Cardiac muscle cell (in vitro differentiated cells and primary cell): ENCODE measurements at regions not wholly inside any gene's neighbourhood (a gene's known extent, or its start where the extent isn't known, plus 50 kb on each side); places are given as distances from the start of the nearest gene placed in this dataset.

Source experiments
- DNase-seq, 2 donors: peaks; one replicate each; pipeline versions ENCODE4 v3.0.0 to v3.0.0-alpha.2; 2010 to 2017; ENCODE audit warnings: low read depth in 1 of 2, low spot score in 1 of 2
- H3K27ac ChIP-seq: fragments of 200-600 bp; sonication (generic); 2 replicates; pipeline ENCODE4 v1.5.1; 2016
- H3K27me3 ChIP-seq: fragments of 200-600 bp; sonication (generic); 2 replicates; pipeline ENCODE4 v1.6.0; 2016; ENCODE audit warnings: control low read depth
- H3K36me3 ChIP-seq: fragments of 200-600 bp; sonication (generic); 2 replicates; pipeline ENCODE4 v1.5.1; 2016; ENCODE audit warnings: control low read depth
- H3K4me1 ChIP-seq: fragments of 200-600 bp; sonication (generic); 2 replicates; pipeline ENCODE4 v1.8.1; 2017; ENCODE audit warnings: low read depth, mild to moderate bottlenecking, mixed run types
- H3K4me3 ChIP-seq: fragments of 200-600 bp; sonication (generic); 2 replicates; pipeline ENCODE4 v1.5.1; 2016; ENCODE audit warnings: mild to moderate bottlenecking
- H3K9me3 ChIP-seq: fragments of 200-600 bp; sonication (generic); 2 replicates; pipeline ENCODE4 v1.5.1; 2017; ENCODE audit warnings: low read depth, mild to moderate bottlenecking, control low read depth
- TF ChIP-seq, protein P1 (sequence below): IDR thresholded peaks from 2 replicates; pipeline ENCODE4 v1.5.1; 2012; ENCODE audit warnings: low read depth, mild to moderate bottlenecking, low read length

DNA sequence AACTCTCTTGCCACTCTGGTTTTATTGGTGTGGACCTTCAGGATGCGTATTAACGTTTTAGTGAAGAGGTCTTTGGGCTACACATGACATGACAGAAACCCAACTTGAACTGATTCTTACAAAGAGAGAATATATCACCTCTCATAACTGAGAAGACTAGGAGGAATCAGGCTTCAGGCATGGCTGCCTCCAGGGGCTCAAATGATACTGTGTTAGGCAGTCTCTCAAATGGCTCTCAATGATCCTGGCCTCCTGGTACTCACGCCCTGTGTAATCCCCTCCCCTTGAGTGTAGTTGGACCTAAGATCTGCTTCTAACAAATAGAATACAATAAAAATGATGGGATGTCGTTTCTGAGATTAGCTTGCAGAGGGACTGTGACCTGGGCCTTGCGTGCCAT is 58.5 kb upstream of the SYPL1 start:
- Histone ChIP-seq H3K4me3 (no peak overlapping the region), H3K27ac (no peak overlapping the region), H3K9me3 (no peaks in the 10 kb centered on the region), H3K4me1 (no peaks in the 10 kb centered on the region), H3K36me3 (no peaks in the 10 kb centered on the region), H3K27me3 (no peaks in the 10 kb centered on the region)
- TF ChIP-seq, protein P1, sequence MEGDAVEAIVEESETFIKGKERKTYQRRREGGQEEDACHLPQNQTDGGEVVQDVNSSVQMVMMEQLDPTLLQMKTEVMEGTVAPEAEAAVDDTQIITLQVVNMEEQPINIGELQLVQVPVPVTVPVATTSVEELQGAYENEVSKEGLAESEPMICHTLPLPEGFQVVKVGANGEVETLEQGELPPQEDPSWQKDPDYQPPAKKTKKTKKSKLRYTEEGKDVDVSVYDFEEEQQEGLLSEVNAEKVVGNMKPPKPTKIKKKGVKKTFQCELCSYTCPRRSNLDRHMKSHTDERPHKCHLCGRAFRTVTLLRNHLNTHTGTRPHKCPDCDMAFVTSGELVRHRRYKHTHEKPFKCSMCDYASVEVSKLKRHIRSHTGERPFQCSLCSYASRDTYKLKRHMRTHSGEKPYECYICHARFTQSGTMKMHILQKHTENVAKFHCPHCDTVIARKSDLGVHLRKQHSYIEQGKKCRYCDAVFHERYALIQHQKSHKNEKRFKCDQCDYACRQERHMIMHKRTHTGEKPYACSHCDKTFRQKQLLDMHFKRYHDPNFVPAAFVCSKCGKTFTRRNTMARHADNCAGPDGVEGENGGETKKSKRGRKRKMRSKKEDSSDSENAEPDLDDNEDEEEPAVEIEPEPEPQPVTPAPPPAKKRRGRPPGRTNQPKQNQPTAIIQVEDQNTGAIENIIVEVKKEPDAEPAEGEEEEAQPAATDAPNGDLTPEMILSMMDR: no peak
- DNase-seq: no peak

DNA sequence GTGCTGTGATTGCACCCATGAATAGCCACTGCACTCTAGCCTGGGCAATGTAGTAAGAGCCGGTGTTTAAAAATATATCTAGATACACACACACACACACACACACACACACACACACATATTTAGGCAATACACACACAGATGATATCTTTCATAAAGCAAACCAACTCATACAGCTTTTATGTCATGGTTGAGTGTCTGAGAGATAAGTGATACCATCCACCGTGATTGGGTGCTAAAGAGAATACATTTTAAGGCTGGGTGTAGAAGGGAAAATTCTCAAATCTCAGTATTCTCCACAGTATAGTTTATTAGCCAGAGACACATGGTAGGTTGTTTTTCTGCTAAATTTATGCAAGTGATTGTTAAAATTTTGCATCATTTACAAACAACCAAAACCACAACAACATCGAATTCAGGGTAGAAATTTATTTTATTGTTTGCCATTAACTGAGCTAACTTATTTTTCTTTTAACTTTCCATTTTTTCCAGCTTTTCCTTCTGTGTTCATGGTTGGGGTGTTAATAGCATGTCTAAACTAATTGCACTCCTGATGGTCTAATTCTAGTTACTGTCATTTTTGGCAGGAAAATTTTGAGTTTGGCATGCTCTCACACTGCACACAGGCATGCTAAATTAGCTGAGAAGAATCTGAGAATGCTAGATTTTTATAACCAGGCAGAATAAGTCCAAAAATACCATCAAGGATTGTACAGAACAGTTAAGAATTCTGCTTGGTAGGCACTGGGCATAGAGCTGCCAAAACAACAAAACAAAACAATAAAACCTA is 57.9 kb upstream of the SYPL1 start:
- no peak for DNase-seq
- H3K27ac ChIP-seq: no peak overlapping the region
- no peak overlapping the region for H3K4me3 ChIP-seq
- no peaks in the 10 kb centered on the region for H3K36me3 ChIP-seq
- H3K4me1 ChIP-seq: no peaks in the 10 kb centered on the region
- TF ChIP-seq, protein P1: no peak
- H3K27me3 ChIP-seq: no peaks in the 10 kb centered on the region
- H3K9me3 ChIP-seq: no peaks in the 10 kb centered on the region

DNA sequence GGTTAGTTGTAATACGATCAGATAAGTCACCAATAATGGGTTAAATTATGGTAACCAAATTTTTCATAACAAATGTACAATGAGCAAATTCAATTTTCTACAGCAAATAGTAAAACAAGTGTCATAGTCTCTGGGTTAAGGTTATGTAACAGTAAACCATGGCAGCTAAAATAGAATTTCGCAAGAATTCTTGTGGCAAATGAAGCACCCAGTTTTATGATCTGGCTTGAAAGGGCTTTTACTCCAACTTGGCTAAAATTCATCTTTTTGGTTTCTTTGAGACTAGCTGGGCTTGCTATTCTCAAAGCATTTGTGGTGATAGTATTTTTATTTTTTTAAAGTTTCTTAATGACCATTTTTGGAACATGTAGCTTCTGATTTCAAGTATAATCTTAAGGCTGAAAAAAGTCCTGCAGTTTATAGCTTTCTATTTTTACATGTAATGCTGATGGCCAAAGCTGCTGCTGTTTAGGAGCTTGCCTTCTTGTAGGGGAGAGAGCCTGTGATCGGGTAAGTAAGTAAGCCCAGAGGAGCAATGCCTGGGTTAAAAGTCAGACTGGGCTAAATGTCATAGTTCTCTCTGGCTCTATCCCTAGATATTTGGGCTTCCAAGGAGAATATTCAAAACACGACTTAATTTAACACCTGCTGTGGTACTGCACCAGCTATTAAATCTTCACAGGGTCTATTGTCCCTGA is 55.5 kb upstream of the SYPL1 start:
- no peaks in the 10 kb centered on the region for H3K4me1 ChIP-seq
- DNase-seq: peak in 1 of 2 donors; percentile 58
- H3K36me3 ChIP-seq: no peaks in the 10 kb centered on the region
- H3K27ac ChIP-seq: no peak overlapping the region
- H3K27me3 ChIP-seq: no peaks in the 10 kb centered on the region
- H3K9me3 ChIP-seq: no peaks in the 10 kb centered on the region
- TF ChIP-seq, protein P1: no peak
- H3K4me3 ChIP-seq: no peak overlapping the region

DNA sequence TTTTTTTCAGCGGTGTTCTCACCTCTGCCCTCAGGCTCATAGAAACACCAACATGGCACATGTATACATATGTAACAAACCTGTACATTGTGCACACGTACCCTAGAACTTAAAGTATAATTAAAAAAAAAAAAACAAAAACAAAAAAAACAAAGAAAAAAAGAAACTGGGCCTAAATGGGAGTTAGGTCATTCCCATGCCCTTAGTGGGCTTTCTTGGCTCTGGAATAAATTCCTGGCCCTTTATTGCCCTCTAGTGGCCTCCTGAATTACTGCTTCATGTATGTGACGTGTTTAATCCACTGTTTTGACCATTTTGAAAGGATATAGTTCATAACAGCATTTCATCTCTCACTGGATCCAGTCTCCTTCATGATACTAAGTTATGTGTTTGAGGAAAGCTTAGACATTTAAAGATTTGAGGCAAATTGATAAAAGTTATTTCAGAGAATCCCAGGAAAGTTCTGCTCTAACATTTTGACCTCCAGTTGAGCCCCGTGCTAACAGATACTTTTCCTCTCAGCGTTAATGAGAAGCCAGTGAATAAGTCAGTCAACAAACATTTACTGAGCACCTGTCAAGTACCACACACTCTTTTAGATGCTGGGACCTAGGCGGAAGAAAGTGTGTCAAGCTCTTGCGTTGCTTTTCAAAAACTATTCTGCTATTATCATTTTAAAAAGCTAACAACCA is 54.7 kb upstream of the SYPL1 start:
- Histone ChIP-seq H3K4me1 (no peaks in the 10 kb centered on the region), H3K4me3 (no peak overlapping the region), H3K27ac (no peak overlapping the region), H3K36me3 (no peaks in the 10 kb centered on the region), H3K9me3 (no peaks in the 10 kb centered on the region), H3K27me3 (no peaks in the 10 kb centered on the region)
- DNase-seq: peak; percentile 79 to 90
- TF ChIP-seq, protein P1: peak; percentile 78

DNA sequence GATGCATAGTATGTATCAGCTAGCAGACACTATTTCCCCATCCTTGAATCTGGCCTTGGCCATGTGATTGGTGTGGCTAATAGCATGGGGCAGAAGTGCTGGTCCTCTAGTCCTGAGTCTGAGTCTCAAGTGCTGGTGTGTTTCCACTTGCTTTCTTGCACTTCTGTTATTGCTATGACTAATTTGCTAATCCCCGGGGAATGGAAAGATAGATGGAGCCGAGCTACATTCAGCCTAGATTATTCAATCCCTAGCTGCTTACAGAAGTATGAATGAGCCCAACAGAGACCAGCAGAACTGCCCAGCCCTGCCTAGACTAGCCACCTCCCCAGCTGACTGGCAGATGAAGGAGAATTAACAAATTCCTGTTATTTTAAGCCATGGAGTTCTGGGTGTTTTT is 53.2 kb upstream of the SYPL1 start:
- H3K27ac ChIP-seq: no peak overlapping the region
- H3K4me1 ChIP-seq: no peaks in the 10 kb centered on the region
- TF ChIP-seq, protein P1: no peak
- peak in 1 of 2 donors; percentile 73 for DNase-seq
- H3K27me3 ChIP-seq: no peaks in the 10 kb centered on the region
- H3K9me3 ChIP-seq: no peaks in the 10 kb centered on the region
- no peaks in the 10 kb centered on the region for H3K36me3 ChIP-seq
- no peak overlapping the region for H3K4me3 ChIP-seq
